ENCODE measurements at regions not wholly inside any gene's neighbourhood (a gene's known extent, or its start where the extent isn't known, plus 50 kb on each side); places are given as distances from the start of the nearest gene placed in this dataset.
"Not testable (repeated sequence)": the region's sequence is repeated elsewhere in the genome, so short reads cannot be mapped to it uniquely, and the experiment has no call there.

DNA sequence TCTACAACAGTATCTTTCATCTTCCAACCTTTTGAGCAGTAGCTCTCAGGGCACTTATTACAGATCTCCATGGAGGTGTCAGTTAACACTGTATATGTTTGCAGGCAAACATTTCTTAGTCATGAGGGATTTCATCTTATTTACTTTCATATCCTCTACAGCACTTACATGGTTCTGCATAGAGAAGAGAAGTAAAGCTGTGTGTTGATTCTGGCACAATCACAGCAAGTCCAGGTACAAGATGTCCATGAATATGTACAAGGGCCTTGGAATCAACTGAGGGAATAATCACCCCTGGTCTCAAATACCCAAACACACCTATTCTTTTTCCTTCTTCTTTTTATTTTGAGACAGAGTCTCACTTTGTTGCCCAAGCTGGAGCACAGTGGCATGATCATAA is 142.0 kb upstream of the TRPM3 start:
- H3K4me3 ChIP-seq (ENCODE audit: low read depth, low read length), result no peak overlapping the region
- peak; percentile 81 for DNase-seq (ENCODE audit: low read depth)
- TF ChIP-seq, protein P1, sequence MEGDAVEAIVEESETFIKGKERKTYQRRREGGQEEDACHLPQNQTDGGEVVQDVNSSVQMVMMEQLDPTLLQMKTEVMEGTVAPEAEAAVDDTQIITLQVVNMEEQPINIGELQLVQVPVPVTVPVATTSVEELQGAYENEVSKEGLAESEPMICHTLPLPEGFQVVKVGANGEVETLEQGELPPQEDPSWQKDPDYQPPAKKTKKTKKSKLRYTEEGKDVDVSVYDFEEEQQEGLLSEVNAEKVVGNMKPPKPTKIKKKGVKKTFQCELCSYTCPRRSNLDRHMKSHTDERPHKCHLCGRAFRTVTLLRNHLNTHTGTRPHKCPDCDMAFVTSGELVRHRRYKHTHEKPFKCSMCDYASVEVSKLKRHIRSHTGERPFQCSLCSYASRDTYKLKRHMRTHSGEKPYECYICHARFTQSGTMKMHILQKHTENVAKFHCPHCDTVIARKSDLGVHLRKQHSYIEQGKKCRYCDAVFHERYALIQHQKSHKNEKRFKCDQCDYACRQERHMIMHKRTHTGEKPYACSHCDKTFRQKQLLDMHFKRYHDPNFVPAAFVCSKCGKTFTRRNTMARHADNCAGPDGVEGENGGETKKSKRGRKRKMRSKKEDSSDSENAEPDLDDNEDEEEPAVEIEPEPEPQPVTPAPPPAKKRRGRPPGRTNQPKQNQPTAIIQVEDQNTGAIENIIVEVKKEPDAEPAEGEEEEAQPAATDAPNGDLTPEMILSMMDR (IDR thresholded peaks at IDR 0.05; ENCODE audit: control insufficient read depth, extremely low read depth, insufficient read depth), result no peak

DNA sequence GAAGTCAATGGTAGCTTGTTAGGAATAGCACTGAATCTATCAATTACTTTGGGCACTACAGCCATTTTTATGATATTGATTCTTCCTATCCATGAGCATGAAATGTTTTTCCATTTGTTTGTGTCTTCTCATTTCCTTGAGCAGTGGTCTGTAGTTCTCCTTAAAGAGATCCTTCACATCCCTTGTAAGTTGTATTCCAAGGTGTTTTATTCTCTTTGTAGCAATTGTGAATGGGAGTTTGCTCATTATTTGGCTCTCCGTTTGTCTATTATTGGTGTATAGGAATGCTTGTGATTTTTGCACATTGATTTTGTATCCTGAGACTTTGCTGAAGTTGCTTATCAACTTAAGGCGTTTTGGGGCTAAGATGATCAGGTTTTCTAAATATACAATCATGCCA is 139.0 kb upstream of the TRPM3 start:
- DNase-seq (ENCODE audit: low read depth), result not testable (repeated sequence)

DNA sequence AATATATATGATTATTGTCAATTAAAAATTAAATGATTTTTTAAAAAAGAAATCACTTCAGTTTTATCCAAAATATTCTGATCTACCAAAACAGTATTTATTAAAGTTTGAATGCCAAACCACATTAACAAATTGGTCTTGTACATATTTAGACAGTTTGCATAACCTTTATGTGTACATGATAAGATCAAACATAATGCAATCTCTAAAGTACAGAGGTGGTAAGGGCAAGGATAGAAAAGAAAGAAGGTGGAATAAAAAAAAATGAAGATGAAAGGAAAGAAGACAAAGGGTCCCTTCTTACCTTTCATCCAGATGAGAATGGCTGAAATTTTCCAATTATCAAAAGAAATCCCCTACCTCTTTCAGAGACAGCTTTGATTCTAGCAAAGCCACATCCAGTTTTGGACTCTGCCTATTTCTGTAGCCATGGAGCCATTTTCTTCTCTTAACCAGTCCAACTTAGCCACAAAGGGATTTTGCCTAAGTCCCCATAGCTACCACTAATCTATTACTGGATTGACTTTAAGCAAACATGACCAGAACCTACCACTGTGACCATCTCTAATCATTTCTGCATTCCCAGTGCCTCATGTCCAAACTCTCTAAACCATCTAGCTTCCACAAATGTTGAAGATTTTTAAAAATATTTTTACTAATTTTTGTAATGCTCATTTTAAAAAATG is 133.3 kb upstream of the TRPM3 start:
- TF ChIP-seq, protein P1 (IDR thresholded peaks at IDR 0.05; ENCODE audit: control insufficient read depth, extremely low read depth, insufficient read depth), result no peak
- DNase-seq (ENCODE audit: low read depth), result no peak
- H3K4me3 ChIP-seq (ENCODE audit: low read depth, low read length), result no peak overlapping the region

More for the DNA sequence above, 139.0 kb upstream of the TRPM3 start:
- not testable (repeated sequence) for H3K4me3 ChIP-seq (ENCODE audit: low read depth, low read length)

DNA sequence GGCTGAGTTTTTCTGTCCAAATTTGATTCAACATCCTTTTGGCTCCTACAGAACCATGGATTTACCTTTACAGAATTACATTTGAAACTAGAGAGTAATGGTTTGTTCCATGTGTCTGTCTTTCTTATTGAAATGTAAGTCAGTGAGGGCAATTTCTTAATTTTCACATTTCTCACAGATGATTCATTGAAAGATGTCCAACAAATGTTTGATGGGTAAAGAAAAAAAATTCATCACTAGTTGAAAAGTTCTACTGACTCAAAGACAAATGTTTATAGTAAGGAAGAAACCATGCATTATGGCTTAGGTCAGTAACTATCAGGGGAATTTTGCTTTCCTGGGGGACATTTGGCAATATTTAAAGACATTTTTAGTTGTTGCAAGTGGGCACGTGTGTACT is 131.6 kb upstream of the TRPM3 start:
- no peak overlapping the region for H3K4me3 ChIP-seq (ENCODE audit: low read depth, low read length)
- DNase-seq (ENCODE audit: low read depth), result no peak
- TF ChIP-seq, protein P1 (IDR thresholded peaks at IDR 0.05; ENCODE audit: control insufficient read depth, extremely low read depth, insufficient read depth), result no peak

DNA sequence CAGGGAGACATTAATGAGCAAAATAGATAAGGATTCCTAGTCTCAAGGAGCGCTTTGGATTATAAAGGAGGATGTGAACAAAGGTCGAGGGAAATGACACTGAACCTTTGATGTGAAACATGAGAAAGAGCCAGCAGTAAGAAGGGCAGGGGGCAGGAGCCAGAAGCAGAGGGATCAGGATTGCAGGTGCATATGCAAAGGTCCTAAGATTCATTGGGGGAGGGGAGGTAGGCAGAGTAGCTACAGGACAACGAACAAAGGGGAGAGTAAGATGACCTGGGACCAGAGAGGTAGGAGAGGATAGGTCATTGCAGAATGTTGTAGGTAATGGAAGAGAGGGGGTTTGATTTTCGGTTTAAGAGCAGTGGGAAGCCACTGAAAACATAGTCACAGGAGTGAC is 129.2 kb upstream of the TRPM3 start:
- H3K4me3 ChIP-seq (ENCODE audit: low read depth, low read length), result no peak overlapping the region
- no peak for DNase-seq (ENCODE audit: low read depth)
- TF ChIP-seq, protein P1 (IDR thresholded peaks at IDR 0.05; ENCODE audit: control insufficient read depth, extremely low read depth, insufficient read depth), result no peak

DNA sequence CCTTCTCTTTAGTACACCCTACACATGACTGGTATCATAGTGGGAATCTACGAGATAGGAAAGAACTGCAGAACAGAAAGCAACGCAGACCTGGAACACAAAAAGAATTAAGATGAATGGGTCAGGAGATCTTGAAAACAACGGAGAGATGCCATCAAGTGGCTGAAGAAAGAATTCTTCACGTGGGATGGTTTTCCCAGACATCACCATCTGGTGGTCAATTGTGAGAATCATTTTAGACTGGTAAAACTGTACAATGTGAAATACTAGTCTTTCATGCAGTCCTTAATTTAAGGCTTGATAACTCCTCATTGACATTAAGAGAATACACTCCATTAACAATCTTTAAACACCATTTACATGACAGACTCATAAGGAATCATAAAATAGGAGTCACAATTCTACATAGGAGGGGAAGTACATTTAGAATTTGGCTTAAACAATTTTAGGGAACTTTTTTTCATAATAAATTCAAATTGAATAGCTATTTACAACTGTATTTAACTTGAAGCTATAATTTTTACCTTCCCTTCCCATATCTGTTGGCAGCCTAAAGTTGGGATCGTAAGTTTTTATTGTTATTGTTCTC is 128.4 kb upstream of the TRPM3 start:
- no peak overlapping the region for H3K4me3 ChIP-seq (ENCODE audit: low read depth, low read length)
- TF ChIP-seq, protein P1 (IDR thresholded peaks at IDR 0.05; ENCODE audit: control insufficient read depth, extremely low read depth, insufficient read depth), result peak; percentile 90
- DNase-seq (ENCODE audit: low read depth), result peak; percentile 66

DNA sequence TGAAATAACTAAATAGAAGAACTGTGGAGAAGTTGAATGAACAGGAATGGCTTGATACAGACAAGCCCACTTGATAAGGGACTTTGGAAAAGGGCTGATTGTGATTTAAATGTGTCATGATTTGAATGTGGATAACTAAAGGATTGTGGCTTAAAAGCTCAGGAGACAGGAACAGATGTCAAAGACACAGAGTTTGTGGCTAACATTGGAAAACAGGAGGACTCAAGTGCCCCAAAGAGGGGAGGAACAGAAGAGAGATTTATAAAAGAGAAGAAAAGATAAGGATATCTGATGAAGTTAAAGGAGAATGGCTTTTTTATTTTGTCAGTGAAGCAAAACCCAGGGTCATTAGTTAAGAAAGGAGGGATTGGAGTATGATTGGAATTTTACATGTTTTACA is 124.2 kb upstream of the TRPM3 start:
- H3K4me3 ChIP-seq (ENCODE audit: low read depth, low read length), result no peak overlapping the region
- no peak for DNase-seq (ENCODE audit: low read depth)
- TF ChIP-seq, protein P1 (IDR thresholded peaks at IDR 0.05; ENCODE audit: control insufficient read depth, extremely low read depth, insufficient read depth), result no peak
